Epithelial cell of esophagus (primary cell): ENCODE measurements at regions not wholly inside any gene's neighbourhood (a gene's known extent, or its start where the extent isn't known, plus 50 kb on each side); places are given as distances from the start of the nearest gene placed in this dataset.
A peak's percentile ranks its signal among the peaks of the same experiment; 100 is the strongest.

Experiments used
- DNase-seq: peaks from one replicate; pipeline ENCODE4 v3.0.0; 2010; ENCODE audit warnings: low read depth
- H3K4me3 ChIP-seq: 2 replicates; pipeline ENCODE4 v1.5.1; 2011; ENCODE audit warnings: mild to moderate bottlenecking, low read length, control low read depth
- CTCF ChIP-seq: IDR thresholded peaks from 2 replicates; pipeline ENCODE4 v1.5.1; 2011; ENCODE audit warnings: low read depth, mild to moderate bottlenecking, low read length, control low read depth, inconsistent platforms; ENCODE audit not compliant: insufficient read depth; ENCODE audit errors: missing control alignments

GRCh38 chr3:80580146-80580545 is 812.3 kb upstream of the ROBO1 start:
- DNase-seq, result no peak
- no peak overlapping the region for H3K4me3 ChIP-seq
- TF ChIP-seq CTCF, result no peak

- H3K4me3 ChIP-seq, result no peak overlapping the region
- no peak for TF ChIP-seq CTCF
- DNase-seq, result no peak
Observed at GRCh38 chr3:80564391-80564790, 796.6 kb upstream of the ROBO1 start.

- TF ChIP-seq CTCF, result no peak
- DNase-seq, result no peak
- H3K4me3 ChIP-seq, result no peak overlapping the region
Observed at GRCh38 chr3:80559701-80560100, 791.9 kb upstream of the ROBO1 start.

- TF ChIP-seq CTCF, result no peak
- H3K4me3 ChIP-seq, result no peak overlapping the region
- DNase-seq, result peak; percentile 71
Observed at GRCh38 chr3:80556763-80557162, 789.0 kb upstream of the ROBO1 start.

- DNase-seq, result peak; percentile 54
- no peak overlapping the region for H3K4me3 ChIP-seq
- no peak for TF ChIP-seq CTCF
Observed at GRCh38 chr3:80554304-80554703, 786.5 kb upstream of the ROBO1 start.

GRCh38 chr3:80553211-80553610 is 785.4 kb upstream of the ROBO1 start:
- no peak for TF ChIP-seq CTCF
- no peak overlapping the region for H3K4me3 ChIP-seq
- peak; percentile 58 for DNase-seq

GRCh38 chr3:80550174-80550573 is 782.4 kb upstream of the ROBO1 start:
- no peak for TF ChIP-seq CTCF
- DNase-seq, result no peak
- no peak overlapping the region for H3K4me3 ChIP-seq
